Liver (tissue), 3 donors: ENCODE measurements at regions not wholly inside any gene's neighbourhood (a gene's known extent, or its start where the extent isn't known, plus 50 kb on each side); places are given as distances from the start of the nearest gene placed in this dataset.

Experiments
- EGR1 ChIP-seq, 2 donors: IDR thresholded peaks; 2 replicates each; pipeline ENCODE4 v1.6.1; 2016 to 2018; ENCODE audit warnings: antibody characterized with exemption in 2 of 2, low read depth in 2 of 2
- FOXA1 ChIP-seq: IDR thresholded peaks from 2 replicates; pipeline ENCODE4 v1.6.1; 2016; ENCODE audit warnings: antibody characterized with exemption
- GABPA ChIP-seq, 2 donors: IDR thresholded peaks in 1 of 2; conservative IDR thresholded peaks in 1 of 2; 2 replicates each; pipeline ENCODE4 v1.6.1; 2016; ENCODE audit warnings: antibody characterized with exemption in 2 of 2, mild to moderate bottlenecking in 1 of 2, moderate library complexity in 1 of 2
- JUND ChIP-seq, 2 donors: IDR thresholded peaks; 2 replicates each; pipeline ENCODE4 v1.6.1; 2016; ENCODE audit warnings: antibody characterized with exemption in 2 of 2
- RAD21 ChIP-seq, 2 donors: IDR thresholded peaks; 2 replicates each; pipeline ENCODE4 v1.6.1; 2016; ENCODE audit warnings: antibody characterized with exemption in 2 of 2, mild to moderate bottlenecking in 2 of 2
- RXRA ChIP-seq, 2 donors: IDR thresholded peaks; 2 replicates each; pipeline ENCODE4 v1.6.1; 2017 to 2018; ENCODE audit warnings: antibody characterized with exemption in 2 of 2, mild to moderate bottlenecking in 1 of 2
- SP1 ChIP-seq: IDR thresholded peaks from 2 replicates; pipeline ENCODE4 v1.6.1; 2018; ENCODE audit warnings: antibody characterized with exemption, mild to moderate bottlenecking
- TAF1 ChIP-seq: conservative IDR thresholded peaks from 2 replicates; pipeline ENCODE4 v1.6.1; 2016; ENCODE audit warnings: antibody characterized with exemption, mild to moderate bottlenecking
- YY1 ChIP-seq: IDR thresholded peaks from 2 replicates; pipeline ENCODE4 v1.6.1; 2016; ENCODE audit warnings: antibody characterized with exemption, mild to moderate bottlenecking
- TF ChIP-seq, protein P1 (sequence below): fragments of 150-350 bp; IDR thresholded peaks from 2 replicates; pipeline ENCODE4 v1.5.1; 2017; ENCODE audit warnings: improper control_type of control experiment, low read depth, low read length; ENCODE audit not compliant: missing input control
- TF ChIP-seq, protein P2 (sequence below): IDR thresholded peaks from 2 replicates; pipeline ENCODE4 v1.6.1; 2016; ENCODE audit warnings: antibody characterized with exemption
- TF ChIP-seq, protein P3 (sequence below): IDR thresholded peaks from 2 replicates; pipeline ENCODE4 v1.6.1; 2016; ENCODE audit warnings: antibody characterized with exemption, mild to moderate bottlenecking
- TF ChIP-seq, protein P4 (sequence below): IDR thresholded peaks from 2 replicates; pipeline ENCODE4 v1.6.1; 2016; ENCODE audit warnings: antibody characterized with exemption
- donor health status: healthy.
- donor health status: healthy.

DNA sequence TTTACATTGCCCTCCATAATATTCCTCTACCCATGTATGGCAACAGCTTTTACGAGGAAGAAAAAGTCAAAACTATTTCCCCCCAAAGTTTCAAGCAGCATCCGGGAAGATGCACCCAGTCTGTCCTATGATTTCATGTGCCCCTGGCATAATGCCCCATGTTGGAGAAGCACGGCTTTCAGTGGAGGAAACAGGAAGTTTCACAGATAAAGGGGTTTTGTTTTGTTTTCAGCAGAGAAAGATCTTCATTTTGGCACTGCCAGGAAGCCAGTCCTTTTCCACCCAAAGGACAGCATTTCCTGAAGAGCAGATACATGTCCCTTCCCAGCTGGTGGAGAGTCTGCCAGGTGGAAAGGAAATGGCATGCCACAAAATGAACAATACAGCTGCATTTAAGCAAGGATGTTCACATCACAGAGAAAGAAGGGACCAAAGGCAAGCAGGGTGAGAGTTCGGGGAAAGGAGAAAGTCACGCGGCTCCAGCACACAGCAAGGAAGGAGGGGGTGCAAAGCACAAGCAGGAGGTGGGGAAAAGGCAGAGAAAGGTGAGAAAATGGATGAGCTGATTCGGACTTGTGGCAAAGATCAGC lies 95.3 kb upstream of the HIVEP3 start:
- TF ChIP-seq, protein P1, sequence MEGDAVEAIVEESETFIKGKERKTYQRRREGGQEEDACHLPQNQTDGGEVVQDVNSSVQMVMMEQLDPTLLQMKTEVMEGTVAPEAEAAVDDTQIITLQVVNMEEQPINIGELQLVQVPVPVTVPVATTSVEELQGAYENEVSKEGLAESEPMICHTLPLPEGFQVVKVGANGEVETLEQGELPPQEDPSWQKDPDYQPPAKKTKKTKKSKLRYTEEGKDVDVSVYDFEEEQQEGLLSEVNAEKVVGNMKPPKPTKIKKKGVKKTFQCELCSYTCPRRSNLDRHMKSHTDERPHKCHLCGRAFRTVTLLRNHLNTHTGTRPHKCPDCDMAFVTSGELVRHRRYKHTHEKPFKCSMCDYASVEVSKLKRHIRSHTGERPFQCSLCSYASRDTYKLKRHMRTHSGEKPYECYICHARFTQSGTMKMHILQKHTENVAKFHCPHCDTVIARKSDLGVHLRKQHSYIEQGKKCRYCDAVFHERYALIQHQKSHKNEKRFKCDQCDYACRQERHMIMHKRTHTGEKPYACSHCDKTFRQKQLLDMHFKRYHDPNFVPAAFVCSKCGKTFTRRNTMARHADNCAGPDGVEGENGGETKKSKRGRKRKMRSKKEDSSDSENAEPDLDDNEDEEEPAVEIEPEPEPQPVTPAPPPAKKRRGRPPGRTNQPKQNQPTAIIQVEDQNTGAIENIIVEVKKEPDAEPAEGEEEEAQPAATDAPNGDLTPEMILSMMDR, result no peak
- TF ChIP-seq EGR1 (IDR thresholded peaks at IDR 0.05; ENCODE audit: low read depth in 2 of 2) (no peak), YY1 (no peak), TAF1 (no peak), RAD21 (IDR thresholded peaks at IDR 0.05) (no peak), JUND (IDR thresholded peaks at IDR 0.05) (no peak), GABPA (IDR thresholded peaks at IDR 0.05 in 1 of 2, conservative IDR thresholded peaks at IDR 0.05 in 1 of 2) (no peak), FOXA1 (no peak), SP1 (no peak), RXRA (IDR thresholded peaks at IDR 0.05) (no peak)
- TF ChIP-seq, protein P2, sequence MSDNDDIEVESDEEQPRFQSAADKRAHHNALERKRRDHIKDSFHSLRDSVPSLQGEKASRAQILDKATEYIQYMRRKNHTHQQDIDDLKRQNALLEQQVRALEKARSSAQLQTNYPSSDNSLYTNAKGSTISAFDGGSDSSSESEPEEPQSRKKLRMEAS, result no peak
- TF ChIP-seq, protein P3, sequence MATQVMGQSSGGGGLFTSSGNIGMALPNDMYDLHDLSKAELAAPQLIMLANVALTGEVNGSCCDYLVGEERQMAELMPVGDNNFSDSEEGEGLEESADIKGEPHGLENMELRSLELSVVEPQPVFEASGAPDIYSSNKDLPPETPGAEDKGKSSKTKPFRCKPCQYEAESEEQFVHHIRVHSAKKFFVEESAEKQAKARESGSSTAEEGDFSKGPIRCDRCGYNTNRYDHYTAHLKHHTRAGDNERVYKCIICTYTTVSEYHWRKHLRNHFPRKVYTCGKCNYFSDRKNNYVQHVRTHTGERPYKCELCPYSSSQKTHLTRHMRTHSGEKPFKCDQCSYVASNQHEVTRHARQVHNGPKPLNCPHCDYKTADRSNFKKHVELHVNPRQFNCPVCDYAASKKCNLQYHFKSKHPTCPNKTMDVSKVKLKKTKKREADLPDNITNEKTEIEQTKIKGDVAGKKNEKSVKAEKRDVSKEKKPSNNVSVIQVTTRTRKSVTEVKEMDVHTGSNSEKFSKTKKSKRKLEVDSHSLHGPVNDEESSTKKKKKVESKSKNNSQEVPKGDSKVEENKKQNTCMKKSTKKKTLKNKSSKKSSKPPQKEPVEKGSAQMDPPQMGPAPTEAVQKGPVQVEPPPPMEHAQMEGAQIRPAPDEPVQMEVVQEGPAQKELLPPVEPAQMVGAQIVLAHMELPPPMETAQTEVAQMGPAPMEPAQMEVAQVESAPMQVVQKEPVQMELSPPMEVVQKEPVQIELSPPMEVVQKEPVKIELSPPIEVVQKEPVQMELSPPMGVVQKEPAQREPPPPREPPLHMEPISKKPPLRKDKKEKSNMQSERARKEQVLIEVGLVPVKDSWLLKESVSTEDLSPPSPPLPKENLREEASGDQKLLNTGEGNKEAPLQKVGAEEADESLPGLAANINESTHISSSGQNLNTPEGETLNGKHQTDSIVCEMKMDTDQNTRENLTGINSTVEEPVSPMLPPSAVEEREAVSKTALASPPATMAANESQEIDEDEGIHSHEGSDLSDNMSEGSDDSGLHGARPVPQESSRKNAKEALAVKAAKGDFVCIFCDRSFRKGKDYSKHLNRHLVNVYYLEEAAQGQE, result no peak
- TF ChIP-seq, protein P4, sequence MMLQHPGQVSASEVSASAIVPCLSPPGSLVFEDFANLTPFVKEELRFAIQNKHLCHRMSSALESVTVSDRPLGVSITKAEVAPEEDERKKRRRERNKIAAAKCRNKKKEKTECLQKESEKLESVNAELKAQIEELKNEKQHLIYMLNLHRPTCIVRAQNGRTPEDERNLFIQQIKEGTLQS, result no peak
